ENCODE measurements at regions not wholly inside any gene's neighbourhood (a gene's known extent, or its start where the extent isn't known, plus 50 kb on each side); places are given as distances from the start of the nearest gene placed in this dataset.

GRCh38 chr5:168153876-168154270 lies 137.6 kb upstream of the WWC1 start:
- no peak for DNase-seq

GRCh38 chr5:168155585-168155984 lies 135.9 kb upstream of the WWC1 start:
- DNase-seq = no peak

- DNase-seq = no peak
These were observed 135.3 kb upstream of the WWC1 start for GRCh38 chr5:168156170-168156569.

- no peak for DNase-seq
These were observed 134.3 kb upstream of the WWC1 start for GRCh38 chr5:168157141-168157540.

- no peak for DNase-seq
These were observed 132.0 kb upstream of the WWC1 start for GRCh38 chr5:168159425-168159824.

GRCh38 chr5:168162464-168162863 lies 129.0 kb upstream of the WWC1 start:
- DNase-seq = peak; percentile 86

- no peak for DNase-seq
These were observed 127.5 kb upstream of the WWC1 start for GRCh38 chr5:168163966-168164365.

GRCh38 chr5:168165221-168165914 lies 126.1 kb upstream of the WWC1 start:
- peak; percentile 77 for DNase-seq

GRCh38 chr5:168165977-168166376 lies 125.5 kb upstream of the WWC1 start:
- DNase-seq = no peak

GRCh38 chr5:168167338-168167737 lies 124.1 kb upstream of the WWC1 start:
- no peak for DNase-seq

- no peak for DNase-seq
These were observed 122.3 kb upstream of the WWC1 start for GRCh38 chr5:168168978-168169698.

GRCh38 chr5:168169791-168170190 lies 121.7 kb upstream of the WWC1 start:
- no peak for DNase-seq

GRCh38 chr5:168171901-168172759 lies 119.3 kb upstream of the WWC1 start:
- DNase-seq = no peak

GRCh38 chr5:168172760-168173223 lies 118.7 kb upstream of the WWC1 start:
- DNase-seq = peak; percentile 58

- no peak for DNase-seq
These were observed 117.1 kb upstream of the WWC1 start for GRCh38 chr5:168174376-168174775.

GRCh38 chr5:168176251-168176650 lies 115.2 kb upstream of the WWC1 start:
- DNase-seq = no peak

GRCh38 chr5:168176941-168177340 lies 114.5 kb upstream of the WWC1 start:
- no peak for DNase-seq

- DNase-seq = no peak
These were observed 113.5 kb upstream of the WWC1 start for GRCh38 chr5:168177831-168178450.

- DNase-seq = no peak
These were observed 112.3 kb upstream of the WWC1 start for GRCh38 chr5:168179192-168179593.

- no peak for DNase-seq
These were observed 109.2 kb upstream of the WWC1 start for GRCh38 chr5:168182269-168182668.

- DNase-seq = no peak
These were observed 107.3 kb upstream of the WWC1 start for GRCh38 chr5:168184103-168184502.

- DNase-seq = no peak
These were observed 105.0 kb upstream of the WWC1 start for GRCh38 chr5:168186289-168187074.
